Hematopoietic multipotent progenitor cell treated with erythropoietin and hydrocortisone succinate and interleukin-3 and kit ligand, for 6 days (in vitro differentiated cells): ENCODE measurements at regions not wholly inside any gene's neighbourhood (a gene's known extent, or its start where the extent isn't known, plus 50 kb on each side); places are given as distances from the start of the nearest gene placed in this dataset.
"Not testable (repeated sequence)": the region's sequence is repeated elsewhere in the genome, so short reads cannot be mapped to it uniquely, and the experiment has no call there.

Experiments used
- DNase-seq: peaks from one replicate; pipeline ENCODE4 v3.0.0-alpha.2; 2015

DNA sequence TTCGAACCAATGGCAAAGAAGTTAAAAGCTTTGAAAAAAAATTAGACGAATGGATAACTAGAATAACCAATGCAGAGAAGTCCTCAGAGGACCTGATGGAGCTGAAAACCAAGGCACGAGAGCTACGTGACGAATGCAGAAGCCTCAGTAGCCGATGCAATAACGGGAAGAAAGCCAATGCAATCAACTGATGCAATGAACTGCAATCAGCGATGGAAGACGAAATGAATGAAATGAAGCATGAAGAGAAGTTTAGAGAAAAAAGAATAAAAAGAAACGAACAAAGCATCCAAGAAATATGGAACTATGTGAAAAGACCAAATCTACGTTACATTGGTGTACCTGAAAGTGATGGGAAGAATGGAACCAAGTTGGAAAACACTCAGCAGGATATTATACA lies 52.6 kb upstream of the MRPS30 start:
- not testable (repeated sequence) for DNase-seq

DNA sequence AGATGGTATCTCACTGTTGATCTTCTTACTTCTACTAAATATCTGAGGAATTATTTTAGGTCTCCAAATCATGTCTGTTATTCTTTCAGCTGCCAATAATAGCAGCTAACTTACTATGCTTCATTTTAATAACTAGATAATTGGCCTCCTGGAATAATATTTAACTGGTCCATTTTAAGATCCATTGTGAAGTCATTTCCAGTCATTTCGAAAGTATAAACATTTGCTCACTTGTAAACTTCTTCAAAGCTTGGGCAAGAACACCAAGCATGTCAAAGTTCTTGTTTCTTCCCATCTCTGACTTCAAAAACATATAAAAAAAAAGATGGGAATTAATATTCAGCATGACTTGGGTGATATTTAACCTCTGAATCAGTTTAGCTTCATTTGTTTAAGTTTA lies 61.4 kb upstream of the MRPS30 start:
- no peak for DNase-seq

DNA sequence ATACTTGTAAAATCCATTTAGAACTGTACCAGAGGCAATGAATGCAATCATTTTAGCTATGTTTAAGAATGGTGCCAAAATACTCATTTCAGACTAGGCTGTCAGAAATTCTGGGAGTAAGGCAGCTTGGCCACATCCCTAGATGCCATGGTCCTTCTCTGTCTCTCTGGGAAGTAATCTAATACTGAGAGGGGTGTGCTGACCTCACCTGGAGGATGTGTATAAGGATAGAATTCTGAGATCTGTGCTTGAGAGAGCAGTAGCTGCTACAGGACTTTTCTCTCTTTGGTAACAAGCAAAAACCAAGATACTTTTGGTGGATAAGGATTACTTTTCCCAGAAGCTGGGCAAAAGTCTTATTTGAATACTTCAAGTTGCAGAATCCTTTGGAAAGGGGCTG lies 68.1 kb upstream of the MRPS30 start:
- DNase-seq, result no peak

DNA sequence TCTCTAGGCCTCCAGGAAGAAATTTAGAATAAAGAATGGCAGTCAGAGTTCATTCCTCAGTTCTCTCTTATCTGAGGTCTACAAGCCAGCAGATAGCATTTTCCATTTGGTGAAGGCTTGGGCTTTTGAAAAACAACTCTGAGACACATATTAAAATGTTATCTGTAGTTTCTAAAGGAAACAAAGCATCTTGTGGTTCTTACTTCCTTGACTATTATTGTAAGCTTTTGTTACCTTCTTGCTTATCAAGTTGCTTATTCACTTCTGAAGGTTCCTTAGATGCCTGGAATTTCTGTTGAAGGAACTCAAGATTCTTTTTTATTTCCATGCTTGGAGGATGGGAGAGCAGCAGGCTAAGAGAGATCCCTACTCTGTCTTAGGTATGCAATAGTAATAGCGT lies 79.2 kb upstream of the MRPS30 start:
- DNase-seq, result no peak

DNA sequence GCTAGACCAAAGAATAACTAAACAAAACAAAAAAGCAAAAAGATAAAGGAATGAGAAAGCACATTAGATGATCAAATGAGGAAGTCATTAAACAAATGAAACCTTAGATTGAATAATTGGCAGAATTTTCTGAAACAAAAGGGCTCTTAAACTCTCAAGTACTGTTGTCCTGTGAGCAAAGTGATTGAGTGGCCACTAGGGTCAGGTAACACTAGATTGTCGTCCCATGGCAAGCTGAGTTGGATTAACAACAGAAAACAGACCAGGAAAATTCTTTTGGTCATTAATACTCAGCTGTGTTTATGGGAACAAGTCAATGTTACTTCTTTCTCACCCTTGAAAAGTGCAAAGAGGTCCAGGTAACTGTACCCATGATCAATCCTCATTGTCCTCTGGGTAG lies 81.6 kb upstream of the MRPS30 start:
- no peak for DNase-seq

DNA sequence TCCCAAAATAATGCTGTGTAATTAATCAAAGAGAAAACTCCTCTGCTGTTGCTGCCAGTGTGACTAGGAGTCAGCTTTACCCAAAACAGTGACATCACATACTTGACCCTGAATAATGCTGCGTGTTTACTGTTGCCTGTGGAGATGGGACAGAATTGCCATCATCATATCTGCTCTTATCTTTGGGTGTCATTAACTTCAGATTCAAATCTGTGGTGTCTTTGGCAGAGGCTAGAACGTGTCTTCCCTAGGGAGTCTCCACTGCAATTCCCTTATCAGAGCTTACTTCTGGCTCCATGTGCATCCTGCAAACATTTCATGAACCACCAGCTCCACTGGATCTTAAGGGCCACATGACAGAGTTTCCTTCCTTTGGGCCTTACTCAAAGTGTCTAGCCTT lies 88.9 kb upstream of the MRPS30 start:
- DNase-seq, result no peak

DNA sequence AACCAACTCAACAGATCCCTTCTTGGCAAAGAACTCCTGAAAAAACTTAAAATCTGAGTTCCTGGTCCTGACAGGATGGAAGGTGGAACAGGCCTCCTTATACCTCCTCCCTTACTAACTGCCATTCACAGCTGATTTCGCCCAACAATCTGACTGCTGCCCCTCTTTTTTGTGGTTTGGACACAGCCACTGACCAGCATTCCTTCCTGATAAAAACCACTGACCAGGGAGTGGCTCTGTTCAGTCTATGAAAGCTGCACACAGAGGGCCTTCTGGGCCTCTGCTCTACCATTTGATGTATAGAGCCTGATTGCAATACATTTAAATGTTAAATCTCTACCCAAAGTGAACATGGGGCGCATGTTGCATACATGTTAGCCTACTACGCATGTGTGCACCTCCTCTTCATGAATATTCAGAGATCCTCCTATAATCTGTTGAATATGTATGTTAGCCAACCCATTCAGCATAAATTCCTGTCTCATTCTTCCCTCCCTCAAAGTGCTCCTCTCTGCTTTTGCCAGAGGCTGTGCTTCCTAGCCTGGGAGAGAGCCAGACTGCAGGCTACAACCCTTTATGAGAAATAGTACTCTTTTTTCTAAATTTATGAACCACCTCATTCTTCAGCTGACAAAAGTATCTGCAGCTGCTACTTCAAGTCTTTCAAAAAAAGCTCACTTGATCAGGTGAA lies 93.7 kb upstream of the MRPS30 start:
- DNase-seq, result no peak

DNA sequence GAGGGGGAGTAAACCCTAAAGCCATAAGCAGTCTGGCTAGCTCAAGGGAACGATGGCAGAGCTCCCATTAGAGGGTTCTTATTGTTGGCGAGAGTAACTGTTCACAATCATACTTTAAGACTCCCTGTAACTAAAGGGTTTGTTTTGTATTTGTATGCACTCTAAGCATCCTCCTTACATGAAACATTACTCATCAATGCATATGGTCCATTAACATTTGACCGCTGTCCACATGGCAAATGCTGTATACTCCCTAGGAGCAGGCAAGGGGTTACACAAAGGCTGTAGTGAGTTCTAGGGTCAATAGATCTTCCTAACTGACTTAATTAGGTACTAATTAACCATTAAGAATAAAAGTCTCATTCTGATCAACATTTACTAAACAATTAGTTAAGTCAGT lies 95.3 kb upstream of the MRPS30 start:
- no peak for DNase-seq

DNA sequence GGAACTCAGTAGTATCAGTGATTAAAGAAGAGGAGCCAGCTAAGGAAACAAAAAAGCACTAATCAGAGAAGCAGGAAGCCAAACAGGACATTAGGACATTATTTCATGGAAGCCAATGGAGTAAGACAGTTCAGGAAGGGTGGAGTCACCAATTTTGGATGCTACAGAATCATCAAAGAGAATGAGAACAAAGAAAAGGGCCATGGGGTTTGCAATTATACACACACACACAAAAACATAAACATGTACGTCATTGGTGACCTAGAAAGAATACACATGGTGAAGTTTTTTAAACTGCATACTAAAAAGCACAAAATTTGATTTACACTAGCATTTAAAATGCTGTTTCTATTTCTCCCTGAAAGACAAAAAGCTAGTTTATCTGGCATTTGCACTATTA lies 96.8 kb upstream of the MRPS30 start:
- DNase-seq, result no peak

DNA sequence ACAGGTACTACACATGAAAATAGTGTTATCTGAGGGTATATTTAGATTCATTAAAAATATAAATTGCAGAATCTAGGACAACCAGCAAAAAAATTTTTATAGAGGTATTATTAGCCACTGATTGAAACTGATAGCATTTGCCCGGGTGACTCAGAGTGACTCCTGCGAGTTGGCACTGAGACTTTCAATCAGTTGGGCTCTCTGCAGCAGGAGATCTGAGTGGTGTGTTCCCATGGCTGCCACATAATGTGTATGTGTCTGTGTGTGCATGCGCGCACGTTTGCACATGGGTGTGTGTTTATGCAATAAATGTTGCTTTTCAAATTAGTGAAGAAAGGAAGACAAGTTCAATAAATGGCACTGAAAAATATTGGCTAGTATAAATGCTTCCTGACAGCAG lies 100.1 kb upstream of the MRPS30 start:
- no peak for DNase-seq

DNA sequence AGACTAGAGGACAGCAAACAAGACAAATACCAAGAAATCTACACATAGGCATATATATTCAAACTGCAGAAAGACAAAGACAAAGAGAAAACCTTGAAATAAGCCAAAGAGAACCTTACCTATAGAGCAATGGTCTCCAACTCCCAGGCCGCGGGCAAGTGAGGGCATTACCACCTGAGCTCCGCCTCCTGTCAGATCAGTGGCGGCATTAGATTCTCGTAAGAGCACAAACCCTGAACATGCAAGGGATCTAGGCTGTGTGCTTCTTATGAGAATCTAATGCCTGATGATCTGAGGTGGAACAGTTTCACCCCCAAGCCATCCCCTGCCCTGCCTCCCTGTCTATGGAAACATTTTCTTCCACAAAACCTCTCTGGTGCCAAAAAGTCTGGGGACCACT lies 101.0 kb upstream of the MRPS30 start:
- DNase-seq, result no peak

DNA sequence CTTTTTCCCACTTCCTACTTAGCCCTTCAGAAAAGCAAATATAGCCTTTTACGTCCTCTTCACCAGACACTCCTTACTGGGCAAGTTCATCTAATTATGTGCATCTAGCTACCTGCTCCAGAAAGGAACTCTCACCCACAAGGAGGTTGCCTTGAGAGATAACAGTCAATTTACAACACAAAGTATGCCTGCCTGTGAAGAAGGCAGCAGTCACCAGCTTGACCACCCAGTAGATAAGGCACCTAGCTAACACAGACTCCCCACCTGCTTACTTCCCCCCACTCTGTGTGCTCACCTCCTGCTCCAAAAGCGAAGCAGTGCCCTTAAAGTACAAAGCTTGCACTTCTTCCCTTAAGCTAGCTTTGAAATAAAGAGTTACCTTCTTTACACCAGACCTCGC lies 111.7 kb upstream of the MRPS30 start:
- DNase-seq, result no peak

DNA sequence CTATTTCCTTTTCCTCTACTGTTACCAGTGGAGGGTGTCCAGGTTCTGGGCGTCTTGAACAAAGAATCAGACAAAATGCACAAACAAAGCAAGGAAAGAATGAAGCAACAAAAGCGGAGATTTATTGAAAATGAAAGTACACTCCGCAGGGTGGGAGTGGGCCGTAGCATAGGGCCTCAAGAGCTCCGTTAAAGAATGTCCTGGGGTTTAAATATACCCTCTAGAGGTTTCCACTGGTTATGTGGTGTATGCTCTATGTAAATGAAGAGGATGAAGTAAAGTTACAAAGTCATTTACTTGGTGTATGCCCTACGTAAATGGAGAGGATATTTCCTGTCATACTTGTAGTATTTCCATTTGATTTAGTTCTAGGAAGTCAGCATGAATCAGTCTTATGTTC lies 113.5 kb upstream of the MRPS30 start:
- DNase-seq, result no peak

DNA sequence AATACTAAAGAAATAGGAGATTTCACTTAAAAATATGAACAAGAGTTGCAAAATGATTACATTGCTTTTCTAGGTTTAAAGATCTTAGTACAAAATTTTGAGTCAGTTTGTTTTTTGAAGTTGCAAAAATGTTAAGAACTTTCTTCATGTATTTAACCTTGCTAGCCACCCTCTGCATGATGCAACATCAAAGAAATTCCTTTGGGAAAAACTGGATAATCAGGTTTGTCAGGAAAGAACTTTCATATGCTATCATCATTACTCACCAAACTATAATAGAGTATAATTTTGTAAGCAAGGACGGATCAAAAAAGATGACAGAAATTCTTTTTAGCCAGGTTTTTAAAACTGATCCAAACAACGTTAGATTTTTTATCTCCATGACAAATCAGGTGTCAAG lies 116.9 kb upstream of the MRPS30 start:
- no peak for DNase-seq

DNA sequence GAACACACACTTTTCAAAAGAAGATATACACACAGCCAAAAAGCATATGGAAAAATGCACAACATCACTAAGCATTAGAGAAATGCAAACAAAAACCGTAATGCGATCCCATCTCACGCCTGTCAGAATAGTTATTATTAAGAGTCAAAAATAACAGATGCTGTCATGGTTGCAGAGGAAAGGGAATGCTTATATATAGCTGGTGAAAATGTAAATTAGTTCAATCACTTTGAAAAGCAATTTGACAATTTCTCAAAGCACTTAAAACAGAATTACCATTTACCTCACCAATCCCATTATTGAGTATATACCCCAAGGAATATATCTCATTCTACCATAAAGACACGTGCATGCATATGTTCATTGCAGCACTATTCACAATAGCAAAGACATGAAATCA lies 126.8 kb upstream of the MRPS30 start:
- DNase-seq, result no peak

DNA sequence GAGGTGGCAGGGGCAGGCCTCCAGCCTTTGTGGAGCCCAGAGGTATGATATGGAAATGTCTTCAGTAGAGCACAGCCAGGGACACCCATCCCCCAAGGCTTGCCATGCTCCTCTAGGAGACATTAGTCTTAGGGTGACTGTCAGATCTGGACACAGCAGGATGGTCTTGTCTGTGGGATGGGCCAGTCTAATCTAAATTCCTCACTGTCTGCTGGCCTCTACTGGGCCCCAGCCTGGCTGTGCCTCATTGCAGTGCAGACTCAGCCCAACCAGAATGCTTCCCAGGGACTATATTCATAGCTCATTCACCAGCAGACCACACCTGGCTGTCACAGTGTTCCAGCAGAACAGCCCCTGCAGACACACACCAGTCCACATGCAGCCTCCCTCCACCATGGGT lies 129.5 kb upstream of the MRPS30 start:
- no peak for DNase-seq

DNA sequence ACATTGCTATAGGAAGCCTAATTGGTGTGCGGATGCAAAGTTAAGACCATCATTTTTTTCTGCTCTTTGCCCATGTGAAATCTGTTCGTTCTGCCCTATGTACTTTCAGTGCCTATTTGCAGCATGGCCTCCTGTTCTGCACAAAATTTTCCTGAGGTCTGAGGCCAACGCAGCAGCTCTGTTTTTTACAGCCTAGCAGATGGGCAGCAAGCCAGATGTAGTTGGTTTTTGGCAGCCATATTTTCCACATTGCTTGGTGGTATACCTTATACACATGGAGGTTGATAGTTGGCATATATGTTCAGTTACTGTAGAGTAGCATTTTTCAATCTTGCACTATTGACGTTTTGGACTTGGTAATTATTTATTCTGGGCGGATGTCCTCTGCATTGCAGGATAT lies 133.5 kb upstream of the MRPS30 start:
- DNase-seq, result no peak

DNA sequence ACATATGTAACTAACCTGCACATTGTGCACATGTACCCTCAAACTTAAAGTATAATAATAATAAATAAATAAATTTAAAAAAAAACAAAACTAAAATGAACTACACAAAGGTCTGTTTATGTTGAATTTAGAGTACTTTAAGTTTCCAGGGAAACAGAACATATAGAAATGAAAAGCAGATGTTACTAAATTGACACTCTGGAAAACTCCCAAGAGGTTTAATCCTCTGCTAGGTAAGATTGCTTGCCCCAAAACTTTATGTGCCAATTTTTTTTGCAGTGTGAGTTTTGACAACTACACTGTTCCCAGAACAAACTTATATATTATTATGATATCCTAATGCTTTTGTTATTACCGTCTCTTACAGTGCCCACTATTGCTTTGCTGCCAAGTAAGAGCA lies 134.3 kb upstream of the MRPS30 start:
- no peak for DNase-seq

DNA sequence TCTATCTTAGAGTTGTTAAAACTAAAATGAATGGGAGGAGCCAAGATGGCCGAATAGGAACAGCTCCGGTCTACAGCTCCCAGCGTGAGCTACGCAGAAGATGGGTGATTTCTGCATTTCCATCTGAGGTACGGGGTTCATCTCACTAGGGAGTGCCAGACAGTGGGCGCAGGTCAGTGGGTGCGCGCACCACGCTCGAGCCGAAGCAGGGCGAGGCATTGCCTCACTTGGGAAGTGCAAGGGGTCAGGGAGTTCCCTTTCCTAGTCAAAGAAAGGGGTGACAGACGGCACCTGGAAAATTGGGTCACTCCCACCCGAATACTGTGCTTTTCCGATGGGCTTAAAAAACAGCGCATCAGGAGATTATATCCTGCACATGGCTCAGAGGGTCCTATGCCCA lies 140.3 kb upstream of the MRPS30 start:
- DNase-seq, result not testable (repeated sequence)

DNA sequence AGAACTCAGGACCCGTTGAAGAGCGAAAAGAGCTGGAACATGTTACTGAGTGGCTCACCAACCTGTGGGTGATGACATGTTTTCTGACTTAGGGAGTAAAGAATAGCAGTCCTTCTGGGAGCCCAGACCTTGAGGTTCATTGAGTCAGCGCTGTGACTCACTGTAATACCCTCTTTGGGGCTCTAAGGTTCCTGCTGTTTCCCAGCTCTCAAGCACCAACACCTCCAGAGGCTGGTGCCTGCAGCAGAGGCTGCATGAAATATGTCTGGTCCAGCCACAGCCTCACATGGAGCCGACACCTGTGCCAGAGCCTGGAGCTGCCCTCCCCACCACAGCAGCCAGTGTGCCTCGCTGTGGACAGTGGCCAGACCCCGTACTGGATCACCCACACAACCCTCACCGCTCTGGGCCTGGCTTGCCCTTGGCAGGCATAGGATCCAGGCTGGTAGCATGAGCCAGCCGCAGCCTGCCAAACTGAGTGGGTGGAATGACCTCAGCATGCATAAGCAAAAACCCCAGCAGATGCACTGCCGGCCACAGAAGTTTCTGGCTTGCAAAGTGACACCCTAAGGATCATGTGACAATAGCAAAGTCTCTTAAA lies 143.5 kb upstream of the MRPS30 start:
- no peak for DNase-seq

DNA sequence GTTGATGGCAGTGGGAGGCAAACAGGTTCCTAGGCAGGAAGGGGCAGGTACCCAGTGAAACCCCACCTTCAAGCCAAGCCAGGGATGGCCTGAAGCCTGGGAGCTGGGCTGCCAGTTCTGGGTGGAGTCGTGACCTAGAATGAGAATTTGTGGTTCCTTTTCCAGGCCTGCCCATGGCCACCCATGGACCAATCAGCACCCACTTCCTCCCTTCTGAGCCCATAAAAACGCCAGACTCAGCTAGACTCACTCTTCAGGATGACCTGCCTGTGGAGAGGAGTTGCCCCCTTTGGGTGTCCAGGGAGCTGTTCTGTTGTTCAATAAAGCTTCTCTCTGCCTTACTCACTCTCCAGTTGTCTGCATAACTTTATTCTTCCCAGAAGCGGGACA lies 144.0 kb upstream of the MRPS30 start:
- DNase-seq, result no peak

DNA sequence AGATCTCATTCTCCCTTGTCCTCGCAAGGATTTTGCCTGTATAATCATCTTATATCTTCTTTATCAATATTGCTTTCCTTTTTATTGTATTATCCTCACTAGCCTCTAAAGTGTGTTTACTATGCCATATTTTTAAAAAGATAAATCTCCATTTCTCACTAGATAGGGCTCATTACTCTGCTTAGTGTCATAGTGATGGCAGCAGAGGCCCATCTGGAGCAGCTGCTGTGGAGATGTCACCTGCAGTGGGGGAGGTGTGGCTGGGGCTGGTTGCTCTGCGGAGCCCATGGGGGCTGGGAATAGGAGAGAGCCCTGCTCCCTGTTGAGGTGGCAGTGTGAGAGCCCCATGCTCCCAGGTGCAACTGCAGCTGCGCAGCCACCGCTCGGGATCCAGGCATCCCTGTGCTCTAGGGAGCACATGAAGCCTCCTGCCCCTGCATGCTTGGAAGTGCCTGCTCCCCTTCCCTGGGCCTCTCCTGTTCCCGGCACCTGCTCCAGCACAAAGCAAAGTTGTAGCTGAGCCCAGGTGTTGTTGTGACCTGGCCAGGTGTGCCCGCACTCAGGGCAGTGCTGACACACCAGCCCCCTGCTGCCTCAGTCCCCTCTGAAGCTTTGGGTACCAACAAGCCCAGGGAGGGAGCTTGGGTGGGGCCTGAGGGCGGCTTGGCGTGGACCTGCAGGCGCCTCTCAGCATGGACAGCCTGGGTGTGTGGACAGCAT lies 144.6 kb upstream of the MRPS30 start:
- no peak for DNase-seq

DNA sequence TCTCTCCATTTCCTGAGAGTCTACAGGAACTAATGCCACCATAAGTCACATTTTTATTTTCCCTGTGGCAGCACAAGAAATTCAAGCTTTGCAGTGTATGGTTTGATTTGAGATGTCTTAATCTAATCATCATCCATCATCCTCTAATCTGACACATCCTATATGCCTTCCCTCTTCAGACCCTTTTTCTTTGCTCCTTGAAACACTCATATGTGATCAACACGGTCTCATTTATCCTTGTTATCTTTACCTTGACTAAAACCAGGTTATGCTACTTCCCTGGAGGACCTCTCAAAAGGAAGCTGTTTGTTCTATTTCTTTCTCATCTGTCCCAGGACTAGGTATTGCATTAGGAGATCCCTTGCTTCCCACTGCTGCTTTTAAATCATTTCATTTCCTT lies 146.9 kb upstream of the MRPS30 start:
- DNase-seq, result no peak

DNA sequence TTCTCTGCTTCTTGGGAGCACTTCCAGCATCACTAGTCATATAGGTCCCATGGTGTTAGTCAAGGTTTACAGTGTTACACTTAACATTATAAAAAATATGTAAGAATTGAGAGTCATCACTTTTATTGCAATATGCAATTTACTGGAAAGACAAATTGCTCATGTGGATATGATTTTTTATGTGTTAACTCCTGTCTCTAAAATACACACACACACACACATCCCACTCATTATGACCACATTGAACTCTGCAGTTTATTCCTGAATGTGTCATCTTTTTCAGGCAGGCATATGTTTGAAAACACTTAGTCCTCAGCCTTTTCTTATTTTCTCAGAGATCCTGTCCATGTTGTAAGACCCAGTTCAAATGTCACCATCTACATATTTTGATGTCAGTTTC lies 148.5 kb upstream of the MRPS30 start:
- no peak for DNase-seq

DNA sequence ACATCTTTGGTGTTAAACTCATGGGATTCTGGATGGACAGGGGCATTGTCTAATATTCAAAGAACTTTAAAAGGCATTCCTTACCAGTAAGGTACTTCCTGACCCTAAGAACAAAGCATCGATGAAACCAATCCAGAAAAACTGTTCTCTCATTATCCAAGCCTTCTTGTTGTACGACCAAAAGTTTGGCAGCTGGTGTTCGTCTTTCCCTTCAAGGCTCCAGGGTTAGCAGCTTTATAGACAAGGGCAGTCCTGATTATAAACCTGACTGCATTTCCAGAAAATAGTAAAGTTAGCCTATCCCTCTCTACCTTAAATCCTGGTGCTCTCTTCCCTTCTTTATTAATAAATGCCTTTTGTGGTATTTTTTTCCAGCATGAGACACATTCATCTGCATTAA lies 149.4 kb upstream of the MRPS30 start:
- no peak for DNase-seq
